OCI-LY7 (cell line): ENCODE measurements at regions not wholly inside any gene's neighbourhood (a gene's known extent, or its start where the extent isn't known, plus 50 kb on each side); places are given as distances from the start of the nearest gene placed in this dataset.

Experiments
- CTCF ChIP-seq: fragments of 200-600 bp; sonication (generic); conservative IDR thresholded peaks from 2 replicates; pipeline ENCODE4 v1.5.1; 2014; ENCODE audit warnings: mild to moderate bottlenecking, antibody characterized with exemption, low read length, moderate library complexity, mixed read lengths
- EZH2phosphoT487 ChIP-seq: fragments of 200-600 bp; sonication (generic); IDR thresholded peaks from 2 replicates; pipeline ENCODE4 v1.6.1; 2018; ENCODE audit warnings: low read depth, borderline replicate concordance, mild to moderate bottlenecking, mixed run types, antibody characterized with exemption, low read length, moderate library complexity, mixed read lengths

- TF ChIP-seq CTCF (no peak), EZH2phosphoT487 (no peak)
These were observed 962.6 kb downstream of the LRFN5 start for GRCh38 chr14:42569227-42569626.
